GM19023 (cell line): ENCODE measurements at regions not wholly inside any gene's neighbourhood (a gene's known extent, or its start where the extent isn't known, plus 50 kb on each side); places are given as distances from the start of the nearest gene placed in this dataset.

ENCODE experiments used
- ATAC-seq: cut with Tn5 transposase; IDR thresholded peaks from one replicate; pipeline ENCODE4 v1.9.1; 2021; ENCODE audit warnings: mild to moderate bottlenecking, moderate library complexity; ENCODE audit not compliant: unreplicated experiment

DNA sequence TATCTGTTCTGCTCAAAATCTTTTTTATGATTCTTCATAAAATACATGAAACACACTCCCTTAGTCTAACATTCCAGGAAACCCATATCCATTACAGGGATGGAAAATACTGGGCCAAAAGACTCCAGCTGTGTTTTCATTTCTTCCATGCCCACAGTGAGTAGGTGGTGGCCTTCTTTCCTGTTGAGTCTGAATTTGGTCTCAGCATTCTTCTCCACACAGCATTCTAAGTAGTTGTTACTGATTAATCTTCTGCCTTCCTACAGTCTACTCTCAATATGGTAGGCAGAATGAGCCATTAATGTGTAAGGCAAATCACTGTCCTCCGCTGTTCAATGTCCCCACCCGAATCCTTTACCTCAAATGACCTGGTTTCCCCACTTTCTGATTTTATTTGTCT lies 370.6 kb upstream of the RPS6KA3 start:
- ATAC-seq: no peak

DNA sequence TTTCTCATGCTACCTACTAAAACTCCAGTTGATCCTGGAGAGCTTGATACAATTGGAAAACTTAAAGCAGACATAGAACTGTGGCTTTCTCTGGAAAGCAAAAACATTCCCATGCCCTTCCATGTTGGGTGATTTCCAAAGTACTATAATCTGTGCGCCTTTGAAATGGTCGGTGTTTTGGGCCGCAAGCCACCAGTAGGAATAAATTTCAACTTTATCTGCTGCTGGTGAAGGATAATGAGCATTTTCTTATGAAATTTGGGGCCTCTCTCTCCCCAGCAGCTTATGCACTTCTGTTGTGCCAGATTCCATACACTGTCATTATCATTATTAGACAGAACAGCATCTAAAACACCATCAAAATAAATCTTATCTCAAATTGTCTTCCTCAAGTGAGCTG lies 366.7 kb upstream of the RPS6KA3 start:
- no peak for ATAC-seq

- no peak for ATAC-seq
Observed at GRCh38 chrX:20623448-20623847, 356.7 kb upstream of the RPS6KA3 start.

DNA sequence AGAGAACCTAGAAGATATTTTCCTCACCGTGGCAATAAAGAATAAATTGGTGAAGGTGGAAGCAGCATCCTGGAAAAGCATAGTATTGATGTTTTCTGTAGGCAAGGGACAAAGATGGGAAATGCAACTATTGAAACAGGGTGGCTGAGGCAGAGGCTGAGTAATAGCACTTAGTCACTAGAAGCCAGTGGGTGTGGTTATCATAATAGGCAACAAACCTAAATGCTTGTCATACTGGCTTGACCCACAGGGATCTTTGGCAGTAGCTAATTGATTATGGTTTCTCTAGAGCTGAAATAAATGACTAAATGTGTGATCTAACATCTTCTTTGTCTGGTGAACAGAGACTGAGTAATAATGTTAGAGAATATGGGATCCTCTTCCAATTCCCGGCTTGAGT lies 353.6 kb upstream of the RPS6KA3 start:
- ATAC-seq: no peak

GRCh38 chrX:20609916-20610415 lies 343.3 kb upstream of the RPS6KA3 start:
- no peak for ATAC-seq

- ATAC-seq: no peak
Observed at GRCh38 chrX:20606831-20607230, 340.1 kb upstream of the RPS6KA3 start.

DNA sequence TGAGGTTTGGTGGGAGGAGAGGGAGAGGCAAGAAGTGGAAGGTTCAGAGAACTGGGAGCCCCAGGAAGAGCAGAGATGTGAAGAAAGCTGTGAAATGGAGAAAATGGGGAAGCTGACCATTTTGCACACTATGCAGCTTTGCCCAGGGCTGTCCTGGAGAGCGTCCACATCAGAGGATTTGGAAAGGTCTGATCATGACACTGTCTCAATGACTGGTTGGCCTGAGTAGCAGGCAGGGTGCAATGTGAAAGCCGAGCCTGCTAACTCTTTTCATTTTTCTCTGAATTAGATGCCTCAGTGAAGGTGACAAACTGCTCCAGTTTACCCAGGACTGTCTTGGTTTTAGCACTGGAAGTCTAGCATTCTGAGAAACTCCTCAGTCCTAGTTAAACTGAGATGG lies 330.1 kb upstream of the RPS6KA3 start:
- no peak for ATAC-seq

- ATAC-seq: no peak
Observed at GRCh38 chrX:20595928-20596575, 329.3 kb upstream of the RPS6KA3 start.

GRCh38 chrX:20594985-20595384 lies 328.3 kb upstream of the RPS6KA3 start:
- no peak for ATAC-seq

DNA sequence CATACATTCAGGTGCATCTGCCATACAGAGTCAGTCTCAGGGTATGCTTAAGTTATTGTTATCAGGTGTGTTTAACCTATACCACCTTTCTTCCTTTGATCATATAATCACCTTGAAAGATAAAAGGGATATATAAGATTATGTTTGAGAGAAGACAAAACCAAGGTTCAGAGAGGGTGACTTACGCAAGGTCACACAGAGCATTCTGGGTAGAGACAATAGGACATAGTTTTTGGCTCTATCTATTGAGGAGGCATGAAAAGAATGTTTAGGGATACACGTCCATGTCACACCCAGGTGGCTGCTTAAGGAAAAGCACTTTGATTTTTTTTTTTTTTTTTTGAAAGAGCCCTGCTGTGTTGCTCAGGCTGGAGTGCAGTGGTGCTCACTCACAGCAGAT lies 327.1 kb upstream of the RPS6KA3 start:
- no peak for ATAC-seq

DNA sequence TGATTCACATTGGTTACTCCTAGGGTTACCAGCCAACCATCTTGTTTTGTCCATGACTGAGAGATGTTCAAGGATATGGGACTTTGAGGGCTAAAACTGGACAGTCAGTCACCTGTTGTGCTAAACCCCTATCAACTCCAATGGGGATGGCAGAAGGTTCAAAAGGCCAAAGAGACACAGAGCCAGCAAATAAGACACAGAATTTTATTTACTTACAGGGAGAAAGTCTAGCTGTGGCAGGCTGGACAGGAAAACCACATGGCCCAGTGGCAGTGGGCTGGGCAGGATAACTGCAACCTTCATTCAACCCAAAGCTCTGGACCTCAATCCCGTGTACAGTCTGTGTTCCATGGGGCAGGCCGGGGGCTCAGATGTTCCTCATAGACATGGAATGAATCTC lies 326.7 kb upstream of the RPS6KA3 start:
- ATAC-seq: no peak

- ATAC-seq: no peak
Observed at GRCh38 chrX:20591246-20591645, 324.5 kb upstream of the RPS6KA3 start.

DNA sequence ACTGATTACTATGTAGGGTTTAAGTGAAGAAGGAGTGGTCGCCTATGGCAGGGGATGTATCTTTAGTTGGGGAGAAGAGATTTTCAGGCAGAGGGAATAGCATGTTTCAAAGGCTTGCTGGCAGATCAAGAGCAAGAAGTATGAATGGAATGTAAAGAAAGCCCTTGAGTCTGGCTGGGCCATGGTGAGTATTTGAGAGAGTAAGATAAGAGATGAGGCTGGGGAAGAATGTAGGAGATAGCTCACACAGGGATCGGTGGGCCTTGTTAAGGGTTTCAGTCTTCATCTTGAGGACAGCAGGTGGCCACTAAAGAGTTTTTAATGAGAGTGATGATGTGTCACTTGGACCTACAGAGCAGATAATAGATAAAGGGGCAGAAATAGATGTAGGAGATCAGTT lies 319.1 kb upstream of the RPS6KA3 start:
- ATAC-seq: no peak

DNA sequence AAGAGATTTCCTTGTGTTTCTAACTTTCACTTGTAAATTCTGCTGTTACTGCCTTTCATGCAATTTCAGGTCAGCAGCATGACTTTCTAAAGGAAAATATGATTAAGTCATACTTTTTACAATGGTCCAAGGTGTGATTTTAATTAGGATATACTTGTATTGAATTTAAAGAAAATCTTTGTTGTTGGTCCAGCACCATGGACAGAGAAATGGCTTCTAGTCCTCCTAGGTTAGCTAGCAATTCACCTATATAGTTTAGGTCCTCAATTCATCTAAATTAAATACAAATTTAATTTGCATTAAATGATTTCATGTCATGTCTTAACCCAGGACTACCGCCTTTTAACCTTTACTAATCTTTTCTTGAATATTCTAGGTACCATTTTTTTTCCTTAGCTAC lies 304.9 kb upstream of the RPS6KA3 start:
- no peak for ATAC-seq

GRCh38 chrX:20567108-20567507 lies 300.4 kb upstream of the RPS6KA3 start:
- no peak for ATAC-seq

DNA sequence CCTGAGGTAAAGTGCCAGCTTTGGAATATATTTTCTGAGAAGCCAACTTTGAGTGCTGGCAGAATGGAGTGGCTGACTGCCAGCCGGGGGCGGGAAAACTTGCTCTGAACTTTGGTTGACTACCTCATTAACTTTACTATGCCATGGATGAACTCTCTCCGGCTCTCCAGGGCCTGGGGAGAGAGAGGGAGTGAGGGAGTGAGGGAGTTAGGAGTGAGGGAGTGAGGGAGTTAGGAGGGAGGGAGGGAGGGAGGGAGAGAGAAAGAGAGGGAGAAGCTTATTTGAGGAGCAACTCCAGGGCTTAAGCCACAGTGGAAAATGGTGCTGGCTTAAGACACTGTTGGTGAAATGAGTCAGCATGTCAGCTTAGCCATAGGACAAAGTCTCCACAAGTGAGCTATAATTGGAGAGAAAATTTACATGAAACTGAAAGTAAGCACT lies 280.9 kb upstream of the RPS6KA3 start:
- ATAC-seq: no peak

GRCh38 chrX:20545538-20545937 lies 278.8 kb upstream of the RPS6KA3 start:
- ATAC-seq: no peak

GRCh38 chrX:20542072-20542471 lies 275.4 kb upstream of the RPS6KA3 start:
- ATAC-seq: no peak

GRCh38 chrX:20538974-20539373 lies 272.3 kb upstream of the RPS6KA3 start:
- no peak for ATAC-seq

DNA sequence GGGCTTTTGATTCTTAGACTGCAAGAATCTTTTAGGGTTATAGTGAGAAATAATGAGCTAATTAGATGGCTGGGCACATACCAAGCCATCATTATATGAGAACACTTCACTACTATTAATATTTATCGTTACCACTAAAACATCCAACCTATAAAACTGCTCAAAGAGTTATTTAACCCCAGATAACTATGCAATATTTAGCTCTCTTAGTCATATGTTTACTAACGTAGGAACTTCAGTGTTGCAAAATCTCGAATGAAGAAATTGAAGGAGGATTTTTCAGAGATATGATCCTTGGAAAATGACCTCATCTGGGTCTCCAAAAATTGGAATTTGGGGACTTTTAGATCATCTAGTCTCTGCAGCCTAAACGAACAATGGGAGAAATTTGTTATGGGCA lies 265.0 kb upstream of the RPS6KA3 start:
- no peak for ATAC-seq

DNA sequence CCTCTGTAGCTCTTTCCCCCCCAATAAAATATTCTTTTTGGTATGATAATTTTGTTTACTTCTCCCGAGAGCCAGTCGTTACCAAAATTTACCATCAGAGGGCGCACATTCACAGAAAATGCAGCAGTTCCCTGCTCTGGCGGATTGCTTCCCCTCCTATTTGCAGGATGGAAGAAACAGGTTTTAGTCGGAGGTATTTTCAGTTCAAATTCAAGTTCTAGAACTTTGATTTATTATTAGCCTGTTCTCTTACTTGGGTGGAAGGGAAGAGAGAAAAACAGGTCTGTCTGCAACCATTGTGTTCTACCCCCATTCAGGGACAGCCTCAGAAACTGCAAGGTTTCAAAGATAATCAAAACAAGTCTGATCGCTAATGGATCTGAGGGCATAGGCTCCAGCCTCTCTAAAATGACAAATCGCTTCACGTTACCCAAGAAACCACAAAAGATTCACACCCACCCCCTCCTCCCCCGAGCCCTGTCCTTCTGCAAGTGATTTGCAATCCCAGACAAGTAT lies 263.8 kb upstream of the RPS6KA3 start:
- ATAC-seq: peak; percentile 56

DNA sequence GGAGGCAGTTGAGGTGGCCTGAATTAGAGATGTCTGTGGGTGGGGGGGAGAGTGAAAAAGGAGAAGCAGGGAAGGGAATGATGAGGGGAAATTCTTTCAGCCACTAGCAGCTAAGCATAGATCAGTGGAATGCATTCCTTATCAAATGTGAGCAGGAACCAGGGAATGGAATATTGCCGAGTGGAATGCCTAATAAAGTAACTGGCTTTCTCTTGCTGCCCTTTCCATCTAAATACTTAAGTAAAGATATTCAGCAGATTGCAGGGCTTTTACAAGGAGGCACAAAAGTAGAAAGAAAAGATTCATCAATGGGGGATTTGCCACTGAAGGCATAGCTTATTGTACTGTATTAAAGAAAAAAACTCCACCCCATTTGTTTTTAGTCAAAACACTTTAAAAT lies 263.0 kb upstream of the RPS6KA3 start:
- ATAC-seq: no peak

DNA sequence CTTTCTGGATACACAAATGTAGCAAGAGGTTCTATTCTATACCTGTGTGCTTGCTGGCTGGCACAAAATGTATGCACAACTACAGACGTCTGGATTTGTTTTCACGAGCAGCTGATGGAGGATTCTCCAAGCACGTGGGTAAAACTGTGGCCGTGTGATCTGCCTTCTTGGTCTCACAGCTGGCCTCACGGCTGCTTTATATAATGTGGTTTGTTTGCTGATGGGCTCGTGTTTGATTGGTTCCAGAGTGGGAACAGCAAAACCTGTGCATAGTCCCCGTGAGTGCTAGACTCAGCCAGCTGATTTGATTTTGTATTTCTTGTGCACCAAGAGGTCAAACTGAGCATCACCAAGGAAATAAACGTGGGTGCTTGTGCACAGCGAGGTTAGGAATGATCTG lies 262.6 kb upstream of the RPS6KA3 start:
- ATAC-seq: no peak
